VCaP (cell line): ENCODE measurements at regions not wholly inside any gene's neighbourhood (a gene's known extent, or its start where the extent isn't known, plus 50 kb on each side); places are given as distances from the start of the nearest gene placed in this dataset.

Experiments
- H3K27ac ChIP-seq: fragments of 450-650 bp; 2 replicates; pipeline ENCODE4 v1.5.1; 2017
- CTCF ChIP-seq: fragments of 450-650 bp; conservative IDR thresholded peaks from 2 replicates; pipeline ENCODE4 v1.5.1; 2017; ENCODE audit warnings: mild to moderate bottlenecking, moderate library complexity

- no peak for TF ChIP-seq CTCF
Measured at GRCh38 chr13:79119578-79120107, 286.4 kb downstream of the RBM26 start.

GRCh38 chr13:79112016-79112415 lies 294.0 kb downstream of the RBM26 start:
- TF ChIP-seq CTCF = no peak
- H3K27ac ChIP-seq = no peak overlapping the region

More at GRCh38 chr13:79119578-79120107, 286.4 kb downstream of the RBM26 start:
- no peak overlapping the region for H3K27ac ChIP-seq

GRCh38 chr13:79108914-79109643 lies 297.0 kb downstream of the RBM26 start:
- no peak for TF ChIP-seq CTCF
- H3K27ac ChIP-seq = no peak overlapping the region

- no peak for TF ChIP-seq CTCF
- no peak overlapping the region for H3K27ac ChIP-seq
Measured at GRCh38 chr13:79098596-79098995, 307.5 kb downstream of the RBM26 start.

GRCh38 chr13:79097201-79097600 lies 308.9 kb downstream of the RBM26 start:
- no peak for TF ChIP-seq CTCF
- no peak overlapping the region for H3K27ac ChIP-seq

GRCh38 chr13:79096099-79096498 lies 310.0 kb downstream of the RBM26 start:
- no peak for TF ChIP-seq CTCF
- H3K27ac ChIP-seq = no peak overlapping the region

- TF ChIP-seq CTCF = no peak
- no peak overlapping the region for H3K27ac ChIP-seq
Measured at GRCh38 chr13:79090552-79091124, 315.4 kb downstream of the RBM26 start.
